HFFc6 (cell line): ENCODE measurements at regions not wholly inside any gene's neighbourhood (a gene's known extent, or its start where the extent isn't known, plus 50 kb on each side); places are given as distances from the start of the nearest gene placed in this dataset.

Experiments
- DNase-seq: peaks from one replicate; pipeline ENCODE4 v3.0.0-alpha.2; 2018
- H3K27ac Mint-ChIP-seq: 2 replicates; pipeline ENCODE4 v1.8.0; 2020; ENCODE audit warnings: mild to moderate bottlenecking, mixed read lengths
- H3K27me3 Mint-ChIP-seq: 2 replicates; pipeline ENCODE4 v1.8.0; 2021; ENCODE audit warnings: mild to moderate bottlenecking, moderate library complexity, mixed read lengths; ENCODE audit not compliant: insufficient read depth
- H3K36me3 Mint-ChIP-seq: 2 replicates; pipeline ENCODE4 v1.8.0; 2021; ENCODE audit warnings: low read depth, mixed read lengths
- H3K4me1 Mint-ChIP-seq: 2 replicates; pipeline ENCODE4 v1.8.0; 2020; ENCODE audit warnings: low read depth, mixed read lengths
- H3K4me3 Mint-ChIP-seq: 2 replicates; pipeline ENCODE4 v1.8.0; 2020; ENCODE audit warnings: mild to moderate bottlenecking, moderate library complexity, mixed read lengths
- H3K9me3 Mint-ChIP-seq: 2 replicates; pipeline ENCODE4 v1.8.0; 2020; ENCODE audit warnings: mild to moderate bottlenecking, mixed read lengths
- CTCF ChIP-seq: fragments of 200-600 bp; sonication (generic); IDR thresholded peaks from 2 replicates; pipeline ENCODE4 v1.5.0; 2021; ENCODE audit warnings: antibody characterized with exemption, mild to moderate bottlenecking

GRCh38 chr13:81487151-81487550, 1146.2 kb upstream of the SPRY2 start:
- peaks cover 18% of the 10 kb centered on the region for H3K9me3 Mint-ChIP-seq
- DNase-seq, result no peak
- H3K36me3 Mint-ChIP-seq, result no peaks in the 10 kb centered on the region

GRCh38 chr13:81480634-81481033, 1139.7 kb upstream of the SPRY2 start:
- no peak for TF ChIP-seq CTCF
- DNase-seq, result no peak
- Mint-ChIP-seq H3K36me3 (no peaks in the 10 kb centered on the region), H3K4me3 (no peak overlapping the region), H3K27me3 (no peaks in the 10 kb centered on the region), H3K27ac (no peak overlapping the region), H3K4me1 (no peaks in the 10 kb centered on the region), H3K9me3 (peaks cover 19% of the 10 kb centered on the region)

More at GRCh38 chr13:81487151-81487550, 1146.2 kb upstream of the SPRY2 start:
- TF ChIP-seq CTCF, result no peak; the same call in 1 of the 2 replicates
- Mint-ChIP-seq H3K4me1 (no peaks in the 10 kb centered on the region), H3K4me3 (no peak overlapping the region), H3K27ac (no peak overlapping the region), H3K27me3 (no peaks in the 10 kb centered on the region)

GRCh38 chr13:81473366-81473899, 1132.5 kb upstream of the SPRY2 start:
- H3K9me3 Mint-ChIP-seq, result peaks cover 31% of the 10 kb centered on the region
- H3K36me3 Mint-ChIP-seq, result no peaks in the 10 kb centered on the region
- no peaks in the 10 kb centered on the region for H3K4me1 Mint-ChIP-seq
- H3K27me3 Mint-ChIP-seq, result no peaks in the 10 kb centered on the region
- no peak for TF ChIP-seq CTCF
- no peak overlapping the region for H3K27ac Mint-ChIP-seq
- DNase-seq, result no peak
- no peak overlapping the region for H3K4me3 Mint-ChIP-seq

GRCh38 chr13:81458170-81458569, 1117.2 kb upstream of the SPRY2 start:
- no peaks in the 10 kb centered on the region; the same call in 1 of the 2 replicates for H3K36me3 Mint-ChIP-seq
- H3K27me3 Mint-ChIP-seq, result no peaks in the 10 kb centered on the region; the same call in 1 of the 2 replicates
- H3K27ac Mint-ChIP-seq, result no peak overlapping the region
- no peak for TF ChIP-seq CTCF
- H3K4me1 Mint-ChIP-seq, result no peaks in the 10 kb centered on the region
- no peak overlapping the region for H3K4me3 Mint-ChIP-seq
- H3K9me3 Mint-ChIP-seq, result peaks cover 37% of the 10 kb centered on the region
- DNase-seq, result no peak

- TF ChIP-seq CTCF, result no peak
- DNase-seq, result no peak
- Mint-ChIP-seq H3K27me3 (no peaks in the 10 kb centered on the region; the same call in 1 of the 2 replicates), H3K9me3 (peaks cover 31% of the 10 kb centered on the region), H3K36me3 (no peaks in the 10 kb centered on the region; the same call in 1 of the 2 replicates), H3K27ac (no peak overlapping the region), H3K4me3 (no peak overlapping the region), H3K4me1 (no peaks in the 10 kb centered on the region)
These were observed 1105.5 kb upstream of the SPRY2 start for GRCh38 chr13:81446441-81446840.
